GM23338 (cell line): ENCODE measurements at regions not wholly inside any gene's neighbourhood (a gene's known extent, or its start where the extent isn't known, plus 50 kb on each side); places are given as distances from the start of the nearest gene placed in this dataset.

Source experiments
- ATAC-seq: fragments of 200-7000 bp; cut with Tn5 transposase; 3 replicates; pipeline ENCODE4 v1.9.1; 2020
- DNase-seq: peaks from one replicate; pipeline ENCODE4 v3.0.0-alpha.2; 2015; ENCODE audit warnings: low spot score
- H2AFZ ChIP-seq: fragments of 200-600 bp; sonication (generic); 2 replicates; pipeline ENCODE4 v1.8.0; 2016; ENCODE audit warnings: antibody characterized with exemption, mild to moderate bottlenecking, moderate library complexity
- H3F3A ChIP-seq: fragments of 200-600 bp; sonication (generic); replicated peaks from 2 replicates; pipeline ENCODE4 v1.8.0; 2017; ENCODE audit warnings: antibody characterized with exemption, mixed run types, low read depth
- H3K27ac ChIP-seq: fragments of 200-600 bp; sonication (generic); 2 replicates; pipeline ENCODE4 v1.6.1; 2016; ENCODE audit warnings: low read depth
- H3K27me3 ChIP-seq: fragments of 200-600 bp; sonication (generic); 2 replicates; pipeline ENCODE4 v1.8.0; 2016; ENCODE audit warnings: mild to moderate bottlenecking, mixed run types, moderate library complexity; ENCODE audit not compliant: insufficient read depth
- H3K36me3 ChIP-seq: fragments of 200-600 bp; sonication (generic); 2 replicates; pipeline ENCODE4 v1.8.0; 2016; ENCODE audit warnings: mild to moderate bottlenecking; ENCODE audit not compliant: insufficient read depth
- H3K4me1 ChIP-seq: fragments of 200-600 bp; sonication (generic); 2 replicates; pipeline ENCODE4 v1.8.0; 2016; ENCODE audit warnings: mild to moderate bottlenecking, moderate library complexity; ENCODE audit not compliant: insufficient read depth
- H3K4me2 ChIP-seq: fragments of 200-600 bp; sonication (generic); 2 replicates; pipeline ENCODE4 v1.7.1; 2017; ENCODE audit warnings: mixed run types
- H3K4me3 ChIP-seq: fragments of 200-600 bp; sonication (generic); 2 replicates; pipeline ENCODE4 v1.6.1; 2016; ENCODE audit warnings: mixed run types
- H3K79me2 ChIP-seq: fragments of 200-600 bp; sonication (generic); replicated peaks from 2 replicates; pipeline ENCODE4 v1.8.0; 2017; ENCODE audit warnings: mild to moderate bottlenecking; ENCODE audit not compliant: insufficient read depth
- H3K9me2 ChIP-seq: fragments of 200-600 bp; sonication (generic); 2 replicates; pipeline ENCODE4 v1.8.0; 2017; ENCODE audit not compliant: insufficient read depth
- H4K20me1 ChIP-seq: fragments of 200-600 bp; sonication (generic); replicated peaks from 2 replicates; pipeline ENCODE4 v1.8.0; 2017; ENCODE audit warnings: mild to moderate bottlenecking; ENCODE audit not compliant: insufficient read depth
- H3K27ac Mint-ChIP-seq: 2 replicates; pipeline ENCODE4 v1.8.0; 2020; ENCODE audit warnings: inconsistent platforms, mild to moderate bottlenecking, moderate library complexity, mixed read lengths
- H3K27me3 Mint-ChIP-seq: 3 replicates; pipeline ENCODE4 v1.8.0; 2022; ENCODE audit warnings: low read depth, mild to moderate bottlenecking, moderate library complexity, mixed read lengths, inconsistent platforms; ENCODE audit not compliant: insufficient read depth, poor library complexity
- H3K36me3 Mint-ChIP-seq: 3 replicates; pipeline ENCODE4 v1.8.0; 2021; ENCODE audit warnings: low read depth, mild to moderate bottlenecking, inconsistent platforms, moderate library complexity, mixed read lengths
- H3K4me1 Mint-ChIP-seq: 3 replicates; pipeline ENCODE4 v1.8.0; 2020; ENCODE audit warnings: mild to moderate bottlenecking, inconsistent platforms, mixed read lengths
- H3K4me3 Mint-ChIP-seq: 3 replicates; pipeline ENCODE4 v1.8.0; 2021; ENCODE audit warnings: moderate library complexity, mild to moderate bottlenecking, inconsistent platforms, mixed read lengths
- H3K9me3 Mint-ChIP-seq: 3 replicates; pipeline ENCODE4 v1.8.0; 2020; ENCODE audit warnings: moderate library complexity, mild to moderate bottlenecking, inconsistent platforms, mixed read lengths
- CREB1 ChIP-seq: fragments of 250-450 bp; sonication (Bioruptor Pico); IDR thresholded peaks from 2 replicates; pipeline ENCODE4 v1.5.0; 2020; ENCODE audit warnings: low read depth, mild to moderate bottlenecking, moderate library complexity
- EZH2 ChIP-seq: fragments of 200-600 bp; sonication (generic); IDR thresholded peaks from one replicate; pipeline ENCODE4 v1.8.0; 2017; ENCODE audit warnings: antibody characterized with exemption, mild to moderate bottlenecking, low read depth; ENCODE audit not compliant: unreplicated experiment
- EZH2phosphoT487 ChIP-seq: fragments of 200-600 bp; sonication (generic); IDR thresholded peaks from one replicate; pipeline ENCODE4 v1.8.1; 2018; ENCODE audit warnings: antibody characterized with exemption; ENCODE audit not compliant: unreplicated experiment
- JUNB ChIP-seq: IDR thresholded peaks from one replicate; pipeline ENCODE4 v1.6.1; 2016; ENCODE audit warnings: antibody characterized with exemption; ENCODE audit not compliant: unreplicated experiment
- NANOG ChIP-seq: IDR thresholded peaks from 2 replicates; pipeline ENCODE4 v1.6.1; 2016; ENCODE audit warnings: antibody characterized with exemption, borderline replicate concordance
- POLR2AphosphoS5 ChIP-seq: IDR thresholded peaks from 2 replicates; pipeline ENCODE4 v1.6.1; 2016; ENCODE audit warnings: antibody characterized with exemption, low read depth
- STAT1 ChIP-seq: IDR thresholded peaks from one replicate; pipeline ENCODE4 v1.6.1; 2016; ENCODE audit warnings: antibody characterized with exemption; ENCODE audit not compliant: unreplicated experiment
- ZNF114 ChIP-seq: fragments of 250-450 bp; sonication (Bioruptor Pico); IDR thresholded peaks from 2 replicates; pipeline ENCODE4 v1.5.0; 2020; ENCODE audit warnings: mild to moderate bottlenecking, moderate library complexity
- ZNF331 ChIP-seq: fragments of 250-450 bp; sonication (Bioruptor Pico); IDR thresholded peaks from 2 replicates; pipeline ENCODE4 v1.5.0; 2020; ENCODE audit warnings: low read depth, mild to moderate bottlenecking, moderate library complexity
- TF ChIP-seq, protein P1 (sequence below): IDR thresholded peaks from one replicate; pipeline ENCODE4 v1.6.1; 2018; ENCODE audit warnings: antibody characterized with exemption; ENCODE audit not compliant: unreplicated experiment
- TF ChIP-seq, protein P2 (sequence below), 2 experiments: fragments of 200-600 bp in 1 of 2; sonication (generic) in 1 of 2; conservative IDR thresholded peaks; 2 replicates each; pipeline versions ENCODE4 v1.5.1 to v1.6.1; 2016 to 2017; ENCODE audit warnings: antibody characterized with exemption in 2 of 2, low read depth in 2 of 2, mild to moderate bottlenecking in 2 of 2, moderate library complexity in 1 of 2
- TF ChIP-seq, protein P3 (sequence below): IDR thresholded peaks from 2 replicates; pipeline ENCODE4 v1.6.1; 2016; ENCODE audit warnings: antibody characterized with exemption

DNA sequence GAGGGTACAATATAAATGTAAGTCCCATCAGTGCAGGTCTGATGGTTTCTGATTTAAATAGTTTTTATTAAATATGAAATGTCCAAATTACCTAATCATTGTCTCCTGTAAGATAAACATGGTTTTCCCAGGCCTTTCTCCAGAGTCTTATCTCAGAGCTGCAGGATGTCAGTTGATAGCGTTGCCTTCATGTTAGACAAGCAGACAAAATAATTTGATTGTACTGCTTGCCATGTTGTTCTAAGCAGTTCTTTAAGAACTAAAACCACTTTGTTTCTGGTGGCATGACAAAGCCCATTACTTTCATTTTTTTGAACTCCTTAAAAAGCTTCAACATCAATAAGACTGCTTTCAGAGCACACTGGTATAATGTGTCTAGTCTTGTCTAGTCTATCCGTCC lies 1073.5 kb downstream of the MAT2B start (continued):
- TF ChIP-seq, protein P1, sequence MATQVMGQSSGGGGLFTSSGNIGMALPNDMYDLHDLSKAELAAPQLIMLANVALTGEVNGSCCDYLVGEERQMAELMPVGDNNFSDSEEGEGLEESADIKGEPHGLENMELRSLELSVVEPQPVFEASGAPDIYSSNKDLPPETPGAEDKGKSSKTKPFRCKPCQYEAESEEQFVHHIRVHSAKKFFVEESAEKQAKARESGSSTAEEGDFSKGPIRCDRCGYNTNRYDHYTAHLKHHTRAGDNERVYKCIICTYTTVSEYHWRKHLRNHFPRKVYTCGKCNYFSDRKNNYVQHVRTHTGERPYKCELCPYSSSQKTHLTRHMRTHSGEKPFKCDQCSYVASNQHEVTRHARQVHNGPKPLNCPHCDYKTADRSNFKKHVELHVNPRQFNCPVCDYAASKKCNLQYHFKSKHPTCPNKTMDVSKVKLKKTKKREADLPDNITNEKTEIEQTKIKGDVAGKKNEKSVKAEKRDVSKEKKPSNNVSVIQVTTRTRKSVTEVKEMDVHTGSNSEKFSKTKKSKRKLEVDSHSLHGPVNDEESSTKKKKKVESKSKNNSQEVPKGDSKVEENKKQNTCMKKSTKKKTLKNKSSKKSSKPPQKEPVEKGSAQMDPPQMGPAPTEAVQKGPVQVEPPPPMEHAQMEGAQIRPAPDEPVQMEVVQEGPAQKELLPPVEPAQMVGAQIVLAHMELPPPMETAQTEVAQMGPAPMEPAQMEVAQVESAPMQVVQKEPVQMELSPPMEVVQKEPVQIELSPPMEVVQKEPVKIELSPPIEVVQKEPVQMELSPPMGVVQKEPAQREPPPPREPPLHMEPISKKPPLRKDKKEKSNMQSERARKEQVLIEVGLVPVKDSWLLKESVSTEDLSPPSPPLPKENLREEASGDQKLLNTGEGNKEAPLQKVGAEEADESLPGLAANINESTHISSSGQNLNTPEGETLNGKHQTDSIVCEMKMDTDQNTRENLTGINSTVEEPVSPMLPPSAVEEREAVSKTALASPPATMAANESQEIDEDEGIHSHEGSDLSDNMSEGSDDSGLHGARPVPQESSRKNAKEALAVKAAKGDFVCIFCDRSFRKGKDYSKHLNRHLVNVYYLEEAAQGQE = no peak
- TF ChIP-seq ZNF114 (no peak), CREB1 (no peak), NANOG (no peak), EZH2 (no peak), ZNF331 (CRISPR knock-in tag) (no peak), POLR2AphosphoS5 (no peak), STAT1 (no peak)

DNA sequence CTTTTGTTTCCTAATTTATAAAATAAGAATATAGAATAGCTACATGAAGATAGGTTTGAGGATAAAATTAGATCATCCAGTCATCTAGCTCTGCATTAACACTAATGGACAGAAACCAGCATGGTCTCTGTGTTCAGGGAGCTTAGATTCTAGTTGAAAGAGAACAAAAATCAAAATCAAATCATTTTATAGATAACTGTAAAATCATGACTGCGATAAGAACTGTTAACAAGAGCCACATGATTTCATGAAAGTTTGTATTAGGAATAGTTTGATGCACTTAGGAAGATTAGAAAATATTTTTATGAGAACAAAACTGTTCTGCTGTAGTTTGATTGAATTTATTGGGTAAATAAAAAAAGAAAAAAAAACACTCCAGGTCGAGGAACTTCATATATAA lies 1074.7 kb downstream of the MAT2B start:
- H4K20me1 ChIP-seq = no peaks in the 10 kb centered on the region
- ATAC-seq = no peak
- no peaks in the 10 kb centered on the region for H3K9me3 Mint-ChIP-seq
- no peaks in the 10 kb centered on the region for H3K9me2 ChIP-seq
- no peak for DNase-seq
- no peak overlapping the region for H3K27ac ChIP-seq
- H3K27me3 ChIP-seq = no peaks in the 10 kb centered on the region
- no peaks in the 10 kb centered on the region for H3K27me3 Mint-ChIP-seq
- H3F3A ChIP-seq = no peaks in the 10 kb centered on the region
- no peak overlapping the region for H3K4me2 ChIP-seq
- H3K79me2 ChIP-seq = no peaks in the 10 kb centered on the region
- H3K36me3 ChIP-seq = no peaks in the 10 kb centered on the region
- no peak overlapping the region for H3K4me3 Mint-ChIP-seq
- no peaks in the 10 kb centered on the region for H3K4me1 ChIP-seq
- no peak overlapping the region for H3K4me3 ChIP-seq
- no peaks in the 10 kb centered on the region for H3K4me1 Mint-ChIP-seq
- H3K27ac Mint-ChIP-seq = no peak overlapping the region
- no peak overlapping the region for H2AFZ ChIP-seq
- H3K36me3 Mint-ChIP-seq = no peaks in the 10 kb centered on the region
- TF ChIP-seq ZNF114 = no peak
- TF ChIP-seq EZH2 = no peak
- no peak for TF ChIP-seq JUNB
- no peak for TF ChIP-seq NANOG
- TF ChIP-seq CREB1 = no peak
- TF ChIP-seq, protein P1 = no peak
- TF ChIP-seq POLR2AphosphoS5 = no peak
- no peak for TF ChIP-seq EZH2phosphoT487
- TF ChIP-seq, protein P2, sequence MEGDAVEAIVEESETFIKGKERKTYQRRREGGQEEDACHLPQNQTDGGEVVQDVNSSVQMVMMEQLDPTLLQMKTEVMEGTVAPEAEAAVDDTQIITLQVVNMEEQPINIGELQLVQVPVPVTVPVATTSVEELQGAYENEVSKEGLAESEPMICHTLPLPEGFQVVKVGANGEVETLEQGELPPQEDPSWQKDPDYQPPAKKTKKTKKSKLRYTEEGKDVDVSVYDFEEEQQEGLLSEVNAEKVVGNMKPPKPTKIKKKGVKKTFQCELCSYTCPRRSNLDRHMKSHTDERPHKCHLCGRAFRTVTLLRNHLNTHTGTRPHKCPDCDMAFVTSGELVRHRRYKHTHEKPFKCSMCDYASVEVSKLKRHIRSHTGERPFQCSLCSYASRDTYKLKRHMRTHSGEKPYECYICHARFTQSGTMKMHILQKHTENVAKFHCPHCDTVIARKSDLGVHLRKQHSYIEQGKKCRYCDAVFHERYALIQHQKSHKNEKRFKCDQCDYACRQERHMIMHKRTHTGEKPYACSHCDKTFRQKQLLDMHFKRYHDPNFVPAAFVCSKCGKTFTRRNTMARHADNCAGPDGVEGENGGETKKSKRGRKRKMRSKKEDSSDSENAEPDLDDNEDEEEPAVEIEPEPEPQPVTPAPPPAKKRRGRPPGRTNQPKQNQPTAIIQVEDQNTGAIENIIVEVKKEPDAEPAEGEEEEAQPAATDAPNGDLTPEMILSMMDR (conservative IDR thresholded peaks at IDR 0.05; ENCODE audit: low read depth in 2 of 2) = no peak
- no peak for TF ChIP-seq STAT1
- TF ChIP-seq, protein P3, sequence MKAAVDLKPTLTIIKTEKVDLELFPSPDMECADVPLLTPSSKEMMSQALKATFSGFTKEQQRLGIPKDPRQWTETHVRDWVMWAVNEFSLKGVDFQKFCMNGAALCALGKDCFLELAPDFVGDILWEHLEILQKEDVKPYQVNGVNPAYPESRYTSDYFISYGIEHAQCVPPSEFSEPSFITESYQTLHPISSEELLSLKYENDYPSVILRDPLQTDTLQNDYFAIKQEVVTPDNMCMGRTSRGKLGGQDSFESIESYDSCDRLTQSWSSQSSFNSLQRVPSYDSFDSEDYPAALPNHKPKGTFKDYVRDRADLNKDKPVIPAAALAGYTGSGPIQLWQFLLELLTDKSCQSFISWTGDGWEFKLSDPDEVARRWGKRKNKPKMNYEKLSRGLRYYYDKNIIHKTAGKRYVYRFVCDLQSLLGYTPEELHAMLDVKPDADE = no peak
- no peak for TF ChIP-seq ZNF331 (CRISPR knock-in tag)
